Panc1 (cell line): ENCODE measurements at regions not wholly inside any gene's neighbourhood (a gene's known extent, or its start where the extent isn't known, plus 50 kb on each side); places are given as distances from the start of the nearest gene placed in this dataset.

Experiments
- ATAC-seq: fragments of 200-7000 bp; cut with Tn5 transposase; 2 replicates; pipeline ENCODE4 v1.9.1; 2020; ENCODE audit warnings: mild to moderate bottlenecking, moderate library complexity
- BruUV-seq: library from RNA; stranded (reverse); fragments of 400-500 nt; replicated peaks from 2 replicates; lab custom pipeline; 2021; lab: Mats Ljungman, UMichigan
- CTCF ChIA-PET: fragments of 300-600 bp; sonication (Branson Sonifier 250); formaldehyde crosslinking; loops from one replicate; lab custom pipeline; 2022; ENCODE audit warnings: antibody characterized with exemption; lab: Charles Lee
- POLR2A ChIA-PET: fragments of 300-600 bp; sonication (Branson Sonifier 250); formaldehyde crosslinking; loops from one replicate; lab custom pipeline; 2022; ENCODE audit warnings: antibody characterized with exemption; lab: Charles Lee
- DNase-seq: peaks from one replicate; pipeline ENCODE4 v3.0.0-alpha.2; 2010; ENCODE audit warnings: low read depth, low spot score
- H3K27ac ChIP-seq: 2 replicates; pipeline ENCODE4 v1.5.1; 2011; ENCODE audit warnings: mild to moderate bottlenecking, low read length, inconsistent platforms
- H3K27me3 ChIP-seq: fragments of 200-500 bp; sonication (Bioruptor generic); 2 replicates; pipeline ENCODE4 v1.6.0; 2014; ENCODE audit warnings: low read length, inconsistent platforms; ENCODE audit not compliant: control insufficient read depth, insufficient read depth
- H3K36me3 ChIP-seq: fragments of 200-500 bp; sonication (Bioruptor generic); 2 replicates; pipeline ENCODE4 v1.5.1; 2014; ENCODE audit warnings: inconsistent platforms, mild to moderate bottlenecking, low read length, moderate library complexity; ENCODE audit not compliant: control insufficient read depth, insufficient read depth
- H3K4me1 ChIP-seq: 2 replicates; pipeline ENCODE4 v1.5.1; 2011; ENCODE audit warnings: inconsistent platforms, mild to moderate bottlenecking, low read length, moderate library complexity; ENCODE audit not compliant: control insufficient read depth, insufficient read depth
- H3K4me3 ChIP-seq, 2 experiments: 2 replicates each; pipeline ENCODE4 v1.5.1; 2011 to 2012; ENCODE audit warnings: low read depth in 2 of 2, low read length in 2 of 2, mild to moderate bottlenecking in 2 of 2, inconsistent platforms in 1 of 2, moderate library complexity in 1 of 2
- H3K9me3 ChIP-seq: fragments of 200-500 bp; sonication (Bioruptor generic); 2 replicates; pipeline ENCODE4 v1.5.1; 2014; ENCODE audit warnings: low read depth, mild to moderate bottlenecking, inconsistent platforms, low read length, moderate library complexity; ENCODE audit not compliant: control insufficient read depth, insufficient read depth
- POLR2AphosphoS5 ChIP-seq: IDR thresholded peaks from 2 replicates; pipeline ENCODE4 v1.6.1; 2012; ENCODE audit warnings: mild to moderate bottlenecking, low read depth, low read length, moderate library complexity
- REST ChIP-seq, 2 experiments: IDR thresholded peaks; 2 replicates each; pipeline ENCODE4 v1.6.1; 2011 to 2012; ENCODE audit warnings: low read depth in 2 of 2, control low read depth in 1 of 2, low read length in 1 of 2, mild to moderate bottlenecking in 1 of 2, moderate library complexity in 1 of 2; ENCODE audit not compliant: insufficient read depth in 1 of 2
- SIN3A ChIP-seq: IDR thresholded peaks from 2 replicates; pipeline ENCODE4 v1.6.1; 2012; ENCODE audit warnings: low read depth, mild to moderate bottlenecking, low read length, moderate library complexity, borderline replicate concordance; ENCODE audit not compliant: insufficient read depth
- TCF7L2 ChIP-seq: IDR thresholded peaks from 2 replicates; pipeline ENCODE4 v1.6.1; 2011; ENCODE audit warnings: mild to moderate bottlenecking, low read depth, low read length, inconsistent platforms
- in situ Hi-C: cut with HindIII; loops from 2 replicates; pipeline ENCODE4 v1.10.0; 2016; ENCODE audit warnings: low sequenced_read_pairs, low pct_unique_long_range_greater_than_20kb
- intact Hi-C: fragments of 100-400 bp; cut with micrococcal nuclease; formaldehyde crosslinking; loops from one replicate; pipeline ENCODE4 v1.10.0; 2022; ENCODE audit not compliant: unreplicated experiment
- TF ChIP-seq, protein P1 (sequence below): fragments of 450-650 bp; IDR thresholded peaks from 2 replicates; pipeline ENCODE4 v1.5.1; 2017; ENCODE audit warnings: mild to moderate bottlenecking

DNA sequence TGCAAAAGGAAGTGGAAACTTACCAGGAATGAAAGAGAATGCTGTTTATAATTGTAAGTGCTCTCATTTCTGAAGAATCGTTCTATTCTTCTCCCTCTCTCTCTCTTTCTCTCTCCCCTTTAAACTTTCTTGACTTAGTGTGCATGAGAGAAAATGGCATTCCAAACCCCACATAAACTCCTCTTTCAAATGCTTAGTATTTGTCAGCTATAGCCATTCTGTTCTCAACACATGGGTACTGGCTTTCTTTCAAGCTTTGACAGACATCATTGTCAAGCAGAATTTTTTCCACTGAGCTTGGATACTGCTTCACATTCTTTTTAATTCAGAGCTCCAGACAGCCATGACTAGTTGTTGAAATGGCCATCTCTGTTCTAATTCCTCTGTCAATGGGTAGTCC lies 51.1 kb upstream of the PREP start:
- H3K36me3 ChIP-seq, result no peaks in the 10 kb centered on the region
- DNase-seq (no peak), ATAC-seq (no peak)
- no peak overlapping the region for H3K27ac ChIP-seq
- H3K4me1 ChIP-seq, result no peaks in the 10 kb centered on the region
- intact Hi-C loops (no loop called here), in situ Hi-C loops (no loop called here)
- no TSS peak for BruUV-seq
- POLR2A ChIA-PET, result no interaction called here
- H3K4me3 ChIP-seq, result no peak overlapping the region
- H3K9me3 ChIP-seq, result no peaks in the 10 kb centered on the region
- CTCF ChIA-PET, result no interaction called here
- no peaks in the 10 kb centered on the region for H3K27me3 ChIP-seq
- no peak for TF ChIP-seq REST (IDR thresholded peaks at IDR 0.05; ENCODE audit: insufficient read depth in 1 of 2, low read depth in 2 of 2, low read length in 1 of 2)
- TF ChIP-seq SIN3A, result no peak
- no peak for TF ChIP-seq POLR2AphosphoS5
- no peak for TF ChIP-seq TCF7L2
- TF ChIP-seq, protein P1, sequence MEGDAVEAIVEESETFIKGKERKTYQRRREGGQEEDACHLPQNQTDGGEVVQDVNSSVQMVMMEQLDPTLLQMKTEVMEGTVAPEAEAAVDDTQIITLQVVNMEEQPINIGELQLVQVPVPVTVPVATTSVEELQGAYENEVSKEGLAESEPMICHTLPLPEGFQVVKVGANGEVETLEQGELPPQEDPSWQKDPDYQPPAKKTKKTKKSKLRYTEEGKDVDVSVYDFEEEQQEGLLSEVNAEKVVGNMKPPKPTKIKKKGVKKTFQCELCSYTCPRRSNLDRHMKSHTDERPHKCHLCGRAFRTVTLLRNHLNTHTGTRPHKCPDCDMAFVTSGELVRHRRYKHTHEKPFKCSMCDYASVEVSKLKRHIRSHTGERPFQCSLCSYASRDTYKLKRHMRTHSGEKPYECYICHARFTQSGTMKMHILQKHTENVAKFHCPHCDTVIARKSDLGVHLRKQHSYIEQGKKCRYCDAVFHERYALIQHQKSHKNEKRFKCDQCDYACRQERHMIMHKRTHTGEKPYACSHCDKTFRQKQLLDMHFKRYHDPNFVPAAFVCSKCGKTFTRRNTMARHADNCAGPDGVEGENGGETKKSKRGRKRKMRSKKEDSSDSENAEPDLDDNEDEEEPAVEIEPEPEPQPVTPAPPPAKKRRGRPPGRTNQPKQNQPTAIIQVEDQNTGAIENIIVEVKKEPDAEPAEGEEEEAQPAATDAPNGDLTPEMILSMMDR, result no peak

DNA sequence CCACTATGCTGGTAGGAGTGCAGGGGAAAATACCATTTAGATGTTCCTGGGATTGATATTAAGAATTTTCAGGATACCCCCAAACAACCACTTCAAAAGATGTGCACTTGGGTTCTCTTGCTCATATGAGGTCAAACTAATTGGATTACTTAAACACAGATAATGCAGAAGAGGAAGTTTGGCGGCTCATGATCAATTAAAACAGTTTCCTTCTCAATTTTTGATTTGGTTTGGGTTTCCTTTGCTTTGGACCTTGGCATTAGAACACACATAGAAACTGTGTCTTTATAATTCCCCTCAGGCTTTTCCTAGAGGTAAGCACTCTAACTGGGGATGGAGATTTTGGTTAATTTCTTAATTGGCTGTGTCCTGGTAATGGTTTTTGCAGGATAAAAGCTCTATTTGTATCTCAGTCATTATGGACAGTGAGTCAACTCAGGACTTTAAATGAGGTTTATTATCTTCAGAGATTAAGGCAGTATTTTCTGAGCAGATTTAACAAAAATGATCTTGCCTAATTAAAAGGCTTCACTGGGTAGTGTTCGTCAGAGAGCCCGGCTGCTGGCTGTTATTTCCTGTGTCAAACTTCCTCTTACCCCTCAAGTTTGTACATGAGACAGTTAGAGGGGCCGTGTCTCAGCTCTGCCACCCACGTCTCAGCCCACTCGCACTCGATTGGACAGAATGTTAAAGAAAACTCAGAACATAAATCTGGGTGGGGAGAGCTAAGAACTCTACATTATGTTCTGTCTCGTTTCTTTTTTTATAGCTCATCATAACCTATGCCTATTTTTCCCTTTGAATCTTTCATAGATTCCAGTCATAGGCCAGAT lies 50.3 kb upstream of the PREP start:
- TF ChIP-seq POLR2AphosphoS5 (no peak), SIN3A (no peak), TCF7L2 (no peak), REST (IDR thresholded peaks at IDR 0.05; ENCODE audit: insufficient read depth in 1 of 2, low read depth in 2 of 2, low read length in 1 of 2) (no peak)
- TF ChIP-seq, protein P1, result no peak
- POLR2A ChIA-PET, result no interaction called here
- intact Hi-C loops, result no loop called here
- Histone ChIP-seq H3K9me3 (no peaks in the 10 kb centered on the region), H3K27ac (no peak overlapping the region), H3K4me1 (no peaks in the 10 kb centered on the region), H3K4me3 (no peak overlapping the region), H3K36me3 (no peaks in the 10 kb centered on the region), H3K27me3 (no peaks in the 10 kb centered on the region)
- in situ Hi-C loops, result no loop called here
- CTCF ChIA-PET, result no interaction called here
- DNase-seq, result no peak
- ATAC-seq, result no peak
- BruUV-seq, result no TSS peak
